ENCODE measurements at regions not wholly inside any gene's neighbourhood (a gene's known extent, or its start where the extent isn't known, plus 50 kb on each side); places are given as distances from the start of the nearest gene placed in this dataset.
"Not testable (repeated sequence)": the region's sequence is repeated elsewhere in the genome, so short reads cannot be mapped to it uniquely, and the experiment has no call there.

DNA sequence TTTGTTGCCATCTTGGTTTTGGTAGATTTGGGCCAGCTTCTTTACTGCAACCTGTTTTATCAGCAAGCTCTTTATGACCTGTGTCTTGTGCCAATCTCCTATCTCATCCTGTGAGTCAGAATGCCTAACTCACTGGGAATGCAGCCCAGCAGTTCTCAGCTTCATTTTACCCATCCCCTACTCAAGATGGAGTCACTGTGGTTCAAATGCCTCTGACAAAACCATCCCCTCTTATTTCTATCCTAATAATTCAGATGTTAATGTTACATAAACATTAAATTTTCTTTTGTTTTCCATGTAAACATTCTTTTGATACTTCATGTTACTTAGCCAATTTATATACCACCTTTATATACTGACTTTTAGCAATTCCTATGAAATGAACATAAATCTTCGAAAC lies 746.3 kb downstream of the CDH18 start:
- no peak overlapping the region for H3K4me3 Mint-ChIP-seq (ENCODE audit: low read depth)
- no peaks in the 10 kb centered on the region for H3K27me3 Mint-ChIP-seq
- peaks cover 4% of the 10 kb centered on the region for H3K9me3 Mint-ChIP-seq (ENCODE audit: low read depth)
- DNase-seq (ENCODE audit: low spot score, unreplicated experiment), result no peak
- H3K36me3 Mint-ChIP-seq (ENCODE audit: insufficient read depth), result peaks cover 2% of the 10 kb centered on the region
- TF ChIP-seq, protein P1, sequence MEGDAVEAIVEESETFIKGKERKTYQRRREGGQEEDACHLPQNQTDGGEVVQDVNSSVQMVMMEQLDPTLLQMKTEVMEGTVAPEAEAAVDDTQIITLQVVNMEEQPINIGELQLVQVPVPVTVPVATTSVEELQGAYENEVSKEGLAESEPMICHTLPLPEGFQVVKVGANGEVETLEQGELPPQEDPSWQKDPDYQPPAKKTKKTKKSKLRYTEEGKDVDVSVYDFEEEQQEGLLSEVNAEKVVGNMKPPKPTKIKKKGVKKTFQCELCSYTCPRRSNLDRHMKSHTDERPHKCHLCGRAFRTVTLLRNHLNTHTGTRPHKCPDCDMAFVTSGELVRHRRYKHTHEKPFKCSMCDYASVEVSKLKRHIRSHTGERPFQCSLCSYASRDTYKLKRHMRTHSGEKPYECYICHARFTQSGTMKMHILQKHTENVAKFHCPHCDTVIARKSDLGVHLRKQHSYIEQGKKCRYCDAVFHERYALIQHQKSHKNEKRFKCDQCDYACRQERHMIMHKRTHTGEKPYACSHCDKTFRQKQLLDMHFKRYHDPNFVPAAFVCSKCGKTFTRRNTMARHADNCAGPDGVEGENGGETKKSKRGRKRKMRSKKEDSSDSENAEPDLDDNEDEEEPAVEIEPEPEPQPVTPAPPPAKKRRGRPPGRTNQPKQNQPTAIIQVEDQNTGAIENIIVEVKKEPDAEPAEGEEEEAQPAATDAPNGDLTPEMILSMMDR (IDR thresholded peaks at IDR 0.05; ENCODE audit: unreplicated experiment), result no peak
- H3K4me1 Mint-ChIP-seq (ENCODE audit: low read depth), result no peaks in the 10 kb centered on the region
- H3K27ac Mint-ChIP-seq, result no peak overlapping the region

DNA sequence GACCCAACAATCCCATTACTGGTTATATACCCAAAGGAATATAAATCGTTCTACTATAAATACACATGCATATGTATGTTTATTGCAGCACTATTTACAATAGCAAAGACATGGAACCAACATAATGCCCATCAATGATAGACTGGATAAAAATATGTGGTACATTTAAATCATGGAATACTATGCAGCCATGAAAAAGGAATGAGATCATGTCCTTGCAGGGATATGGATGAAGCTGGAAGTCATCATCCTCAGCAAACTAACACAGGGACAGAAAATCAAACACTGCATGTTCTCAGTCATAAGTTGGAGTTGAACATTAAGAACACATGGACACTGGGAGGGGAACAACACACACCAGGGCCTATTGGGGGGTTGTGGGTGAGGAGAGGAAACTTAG lies 741.8 kb downstream of the CDH18 start:
- H3K9me3 Mint-ChIP-seq (ENCODE audit: low read depth); H3K27me3 Mint-ChIP-seq; H3K36me3 Mint-ChIP-seq (ENCODE audit: insufficient read depth); H3K4me1 Mint-ChIP-seq (ENCODE audit: low read depth); H3K4me3 Mint-ChIP-seq (ENCODE audit: low read depth); DNase-seq (ENCODE audit: low spot score, unreplicated experiment); H3K27ac Mint-ChIP-seq: not testable (repeated sequence)

DNA sequence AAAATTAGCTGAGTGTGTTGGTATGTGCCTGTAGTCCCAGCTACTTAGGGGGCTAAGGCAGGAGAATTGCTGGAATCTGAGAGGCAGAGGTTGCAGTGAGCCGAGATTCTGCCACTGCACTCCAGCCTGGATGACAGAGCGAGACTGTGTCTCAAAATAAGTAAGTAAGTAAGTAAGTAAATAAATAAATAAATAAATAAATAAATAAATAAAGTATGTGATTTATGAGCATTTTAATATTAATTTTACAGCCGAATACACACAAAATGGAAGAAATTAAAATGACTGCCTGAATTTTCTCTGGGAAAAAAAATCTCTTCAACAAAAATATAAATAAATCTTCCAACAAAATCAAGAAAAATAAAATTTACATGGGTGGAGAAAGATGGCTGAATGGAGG lies 740.7 kb downstream of the CDH18 start:
- Mint-ChIP-seq H3K4me3 (ENCODE audit: low read depth) (no peak overlapping the region), H3K9me3 (ENCODE audit: low read depth) (peaks cover 4% of the 10 kb centered on the region), H3K4me1 (ENCODE audit: low read depth) (no peaks in the 10 kb centered on the region), H3K27me3 (no peaks in the 10 kb centered on the region), H3K27ac (no peak overlapping the region), H3K36me3 (ENCODE audit: insufficient read depth) (peaks cover 2% of the 10 kb centered on the region)
- DNase-seq (ENCODE audit: low spot score, unreplicated experiment), result no peak
- TF ChIP-seq, protein P1 (IDR thresholded peaks at IDR 0.05; ENCODE audit: unreplicated experiment), result no peak

DNA sequence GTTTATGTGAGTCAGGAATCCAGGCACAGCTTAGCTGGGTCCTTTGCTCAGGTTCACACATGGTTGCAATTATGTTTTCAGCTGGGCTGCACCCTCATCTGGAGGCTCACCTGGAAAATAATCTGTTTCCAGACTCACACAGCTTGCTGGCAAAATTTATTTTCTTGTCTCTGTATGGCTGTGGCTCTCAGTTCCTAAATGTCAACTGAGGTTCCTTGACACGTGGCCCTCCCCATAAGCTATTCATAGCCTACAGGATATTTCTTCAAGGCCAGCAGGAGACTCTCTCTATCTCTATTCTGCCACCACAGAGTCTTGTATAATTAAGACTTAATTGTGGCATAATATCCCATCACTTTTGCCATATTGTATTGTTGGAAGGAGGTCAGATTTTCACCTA lies 732.0 kb downstream of the CDH18 start:
- Mint-ChIP-seq H3K4me1 (ENCODE audit: low read depth) (peaks cover 3% of the 10 kb centered on the region), H3K9me3 (ENCODE audit: low read depth) (no peaks in the 10 kb centered on the region), H3K36me3 (ENCODE audit: insufficient read depth) (no peaks in the 10 kb centered on the region), H3K27me3 (no peaks in the 10 kb centered on the region), H3K4me3 (ENCODE audit: low read depth) (no peak overlapping the region), H3K27ac (no peak overlapping the region)
- TF ChIP-seq, protein P1 (IDR thresholded peaks at IDR 0.05; ENCODE audit: unreplicated experiment), result no peak
- no peak for DNase-seq (ENCODE audit: low spot score, unreplicated experiment)

DNA sequence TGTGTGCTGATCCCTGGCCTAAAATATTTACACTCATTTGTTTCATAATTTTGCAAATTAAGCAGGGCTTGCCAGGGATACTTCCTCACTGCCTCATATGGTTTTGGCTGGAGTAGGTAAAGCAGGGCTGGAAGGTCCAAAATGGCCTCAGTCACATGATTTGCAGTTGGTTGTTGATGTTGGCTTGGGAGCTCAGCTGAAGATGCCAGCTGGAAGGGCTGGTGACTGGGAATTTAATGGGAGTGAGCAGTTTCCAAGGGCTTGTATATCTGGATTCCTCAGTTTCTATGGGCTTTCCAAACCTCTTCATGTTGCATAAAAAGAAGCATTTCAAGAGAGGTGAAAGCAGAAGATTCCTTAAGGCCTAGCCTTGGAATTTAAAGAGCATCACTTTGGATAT lies 729.3 kb downstream of the CDH18 start:
- TF ChIP-seq, protein P1 (IDR thresholded peaks at IDR 0.05; ENCODE audit: unreplicated experiment), result no peak
- H3K36me3 Mint-ChIP-seq (ENCODE audit: insufficient read depth), result no peaks in the 10 kb centered on the region
- no peaks in the 10 kb centered on the region for H3K9me3 Mint-ChIP-seq (ENCODE audit: low read depth)
- H3K4me1 Mint-ChIP-seq (ENCODE audit: low read depth), result peaks cover 3% of the 10 kb centered on the region
- no peak overlapping the region for H3K4me3 Mint-ChIP-seq (ENCODE audit: low read depth)
- H3K27me3 Mint-ChIP-seq, result no peaks in the 10 kb centered on the region
- H3K27ac Mint-ChIP-seq, result no peak overlapping the region
- DNase-seq (ENCODE audit: low spot score, unreplicated experiment), result no peak

DNA sequence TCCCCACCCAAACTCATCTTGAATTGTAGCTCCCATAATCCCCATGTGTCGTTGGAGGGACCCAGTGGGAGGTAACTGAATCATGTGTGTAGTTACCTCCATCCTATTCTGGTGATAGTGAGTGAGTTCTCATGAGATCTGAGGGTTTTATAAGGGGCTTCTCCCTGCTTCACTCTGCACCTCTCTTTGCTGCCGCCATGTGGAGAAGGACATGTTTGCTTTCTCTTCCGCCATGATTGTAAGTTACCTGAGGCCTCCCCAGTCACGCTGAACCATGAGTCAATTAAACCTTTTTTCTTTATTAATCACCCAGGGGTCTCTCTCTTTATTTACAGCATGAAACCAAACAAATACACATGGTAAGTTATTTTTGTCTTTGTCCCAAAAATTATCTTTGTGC lies 726.1 kb downstream of the CDH18 start:
- TF ChIP-seq, protein P1 (IDR thresholded peaks at IDR 0.05; ENCODE audit: unreplicated experiment), result no peak
- peaks cover 2% of the 10 kb centered on the region for H3K4me1 Mint-ChIP-seq (ENCODE audit: low read depth)
- H3K27ac Mint-ChIP-seq, result no peak overlapping the region
- H3K36me3 Mint-ChIP-seq (ENCODE audit: insufficient read depth), result no peaks in the 10 kb centered on the region
- H3K27me3 Mint-ChIP-seq, result no peaks in the 10 kb centered on the region
- no peak for DNase-seq (ENCODE audit: low spot score, unreplicated experiment)
- no peaks in the 10 kb centered on the region for H3K9me3 Mint-ChIP-seq (ENCODE audit: low read depth)
- no peak overlapping the region for H3K4me3 Mint-ChIP-seq (ENCODE audit: low read depth)

Measured in progenitor cell of endocrine pancreas (in vitro differentiated cells).